GM23248 (cell line): ENCODE measurements at regions not wholly inside any gene's neighbourhood (a gene's known extent, or its start where the extent isn't known, plus 50 kb on each side); places are given as distances from the start of the nearest gene placed in this dataset.

Source experiments
- DNase-seq: peaks from one replicate; pipeline ENCODE4 v3.0.0-alpha.2; 2015
- H2AFZ ChIP-seq: fragments of 200-600 bp; sonication (generic); 2 replicates; pipeline ENCODE4 v1.6.1; 2016; ENCODE audit warnings: antibody characterized with exemption
- H3F3A ChIP-seq: fragments of 200-600 bp; sonication (generic); 2 replicates; pipeline ENCODE4 v1.6.1; 2016; ENCODE audit warnings: mild to moderate bottlenecking, antibody characterized with exemption, mixed run types; ENCODE audit not compliant: insufficient read depth
- H3K27ac ChIP-seq: fragments of 200-600 bp; sonication (generic); 2 replicates; pipeline ENCODE4 v1.5.1; 2016; ENCODE audit warnings: mild to moderate bottlenecking
- H3K27me3 ChIP-seq: fragments of 200-600 bp; sonication (generic); replicated peaks from 2 replicates; pipeline ENCODE4 v1.6.1; 2016; ENCODE audit warnings: mild to moderate bottlenecking; ENCODE audit not compliant: insufficient read depth
- H3K36me3 ChIP-seq: fragments of 200-600 bp; sonication (generic); 2 replicates; pipeline ENCODE4 v1.6.1; 2016; ENCODE audit warnings: low read depth, mild to moderate bottlenecking
- H3K4me1 ChIP-seq: fragments of 200-600 bp; sonication (generic); 2 replicates; pipeline ENCODE4 v1.6.1; 2016; ENCODE audit warnings: mild to moderate bottlenecking; ENCODE audit not compliant: insufficient read depth
- H3K4me2 ChIP-seq: fragments of 200-600 bp; sonication (generic); one replicate; pipeline ENCODE4 v1.6.1; 2016; ENCODE audit warnings: mild to moderate bottlenecking; ENCODE audit not compliant: unreplicated experiment
- H3K4me3 ChIP-seq: fragments of 200-600 bp; sonication (generic); 2 replicates; pipeline ENCODE4 v1.5.1; 2016; ENCODE audit warnings: mild to moderate bottlenecking
- H3K79me2 ChIP-seq: fragments of 200-600 bp; sonication (generic); 2 replicates; pipeline ENCODE4 v1.6.1; 2016; ENCODE audit warnings: mild to moderate bottlenecking; ENCODE audit not compliant: insufficient read depth
- H3K9ac ChIP-seq: fragments of 200-600 bp; sonication (generic); 2 replicates; pipeline ENCODE4 v1.6.1; 2016; ENCODE audit warnings: mild to moderate bottlenecking
- H3K9me2 ChIP-seq: fragments of 200-600 bp; sonication (generic); 2 replicates; pipeline ENCODE4 v1.6.1; 2016; ENCODE audit warnings: mixed run types, mild to moderate bottlenecking, moderate library complexity; ENCODE audit not compliant: insufficient read depth
- H3K9me3 ChIP-seq: fragments of 200-600 bp; sonication (generic); one replicate; pipeline ENCODE4 v1.6.1; 2017; ENCODE audit warnings: low read depth
- H4K20me1 ChIP-seq: fragments of 200-600 bp; sonication (generic); 2 replicates; pipeline ENCODE4 v1.6.0; 2016; ENCODE audit not compliant: insufficient read depth
- EZH2 ChIP-seq: fragments of 200-600 bp; sonication (generic); IDR thresholded peaks from 2 replicates; pipeline ENCODE4 v1.6.1; 2018; ENCODE audit warnings: antibody characterized with exemption, mild to moderate bottlenecking; ENCODE audit not compliant: insufficient read depth, poor library complexity, severe bottlenecking
- EZH2phosphoT487 ChIP-seq: fragments of 200-600 bp; sonication (generic); IDR thresholded peaks from 2 replicates; pipeline ENCODE4 v1.6.1; 2018; ENCODE audit warnings: antibody characterized with exemption, moderate library complexity, mild to moderate bottlenecking, low read depth; ENCODE audit not compliant: insufficient read depth
- WGBS, 2 experiments: methylation state at CpG; one replicate each; pipeline ENCODE4 v1.1.6; 2015 to 2017; ENCODE audit warnings: low lambda C conversion rate in 2 of 2, low coverage in 1 of 2; ENCODE audit errors: missing lambda C conversion rate in 2 of 2; 5-methylcytosine and 5-hydroxymethylcytosine counted together
- in situ Hi-C: fragments of 300-500 bp; cut with MboI; formaldehyde crosslinking; loops from 2 replicates; pipeline ENCODE4 v1.15.0; 2020

- Histone ChIP-seq H3K4me2 (no peak overlapping the region), H3K9ac (no peak overlapping the region), H3K36me3 (no peaks in the 10 kb centered on the region), H3K4me3 (no peak overlapping the region), H3K27ac (no peak overlapping the region), H3K79me2 (no peaks in the 10 kb centered on the region), H3K4me1 (no peaks in the 10 kb centered on the region), H2AFZ (no peak overlapping the region), H4K20me1 (no peaks in the 10 kb centered on the region), H3K9me3 (peaks cover 5% of the 10 kb centered on the region), H3K9me2 (no peaks in the 10 kb centered on the region), H3F3A (no peaks in the 10 kb centered on the region), H3K27me3 (no peaks in the 10 kb centered on the region)
- in situ Hi-C loops, result no loop called here
- no peak for TF ChIP-seq EZH2
- TF ChIP-seq EZH2phosphoT487, result no peak
- WGBS, 2 experiments, result 0 to 9% methylated on average over 1 of the region's 1 CpG
- DNase-seq, result no peak
Measured at GRCh38 chr7:145584401-145584800, 532.2 kb upstream of the CNTNAP2 start.

GRCh38 chr7:145582742-145583303, 533.8 kb upstream of the CNTNAP2 start:
- TF ChIP-seq EZH2phosphoT487 (no peak), EZH2 (no peak)
- H4K20me1 ChIP-seq, result no peaks in the 10 kb centered on the region
- no peak overlapping the region for H3K9ac ChIP-seq
- 42 to 45% methylated on average over 17 of the region's 17 CpGs for WGBS, 2 experiments
- no peaks in the 10 kb centered on the region for H3K36me3 ChIP-seq
- H3K9me3 ChIP-seq, result peaks cover 5% of the 10 kb centered on the region
- no peaks in the 10 kb centered on the region for H3K9me2 ChIP-seq
- DNase-seq, result no peak
- no peaks in the 10 kb centered on the region for H3K79me2 ChIP-seq
- no peaks in the 10 kb centered on the region for H3K27me3 ChIP-seq
- no peaks in the 10 kb centered on the region for H3K4me1 ChIP-seq
- H2AFZ ChIP-seq, result no peak overlapping the region
- no peaks in the 10 kb centered on the region for H3F3A ChIP-seq
- no peak overlapping the region for H3K4me2 ChIP-seq
- in situ Hi-C loops, result no loop called here
- H3K4me3 ChIP-seq, result no peak overlapping the region
- H3K27ac ChIP-seq, result no peak overlapping the region

DNA sequence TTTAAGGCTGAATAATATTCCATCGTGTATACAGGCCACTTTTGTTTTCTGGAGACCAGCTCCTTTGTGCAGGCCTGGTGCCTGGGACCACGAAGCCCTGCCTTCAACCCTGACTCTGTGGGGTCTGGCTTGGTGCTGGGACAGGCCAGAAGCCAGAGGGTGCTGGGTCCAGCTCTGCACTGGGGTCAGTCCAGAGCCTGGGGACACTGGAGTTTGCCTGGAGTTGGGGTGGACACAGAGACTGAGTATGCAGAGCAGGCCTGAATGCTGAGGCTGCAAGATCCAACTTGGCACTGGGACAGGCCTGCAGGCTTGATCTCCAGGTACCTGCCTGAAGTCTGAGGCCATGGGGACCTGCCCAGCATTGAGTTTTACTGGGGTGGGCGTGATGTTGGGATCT, 558.8 kb upstream of the CNTNAP2 start:
- no peaks in the 10 kb centered on the region for H3K9me2 ChIP-seq
- WGBS, 2 experiments, result 2 to 4% methylated on average over 3 of the region's 3 CpGs
- no peaks in the 10 kb centered on the region for H3F3A ChIP-seq
- H3K36me3 ChIP-seq, result no peaks in the 10 kb centered on the region
- in situ Hi-C loops, result no loop called here
- no peaks in the 10 kb centered on the region for H3K79me2 ChIP-seq
- H3K9ac ChIP-seq, result no peak overlapping the region
- H2AFZ ChIP-seq, result no peak overlapping the region
- H3K4me3 ChIP-seq, result no peak overlapping the region
- no peak overlapping the region for H3K27ac ChIP-seq
- H3K9me3 ChIP-seq, result no peaks in the 10 kb centered on the region
- DNase-seq, result no peak
- no peaks in the 10 kb centered on the region for H3K4me1 ChIP-seq
- no peak for TF ChIP-seq EZH2phosphoT487
- no peak for TF ChIP-seq EZH2
- no peaks in the 10 kb centered on the region for H4K20me1 ChIP-seq
- H3K27me3 ChIP-seq, result no peaks in the 10 kb centered on the region
- no peak overlapping the region for H3K4me2 ChIP-seq

DNA sequence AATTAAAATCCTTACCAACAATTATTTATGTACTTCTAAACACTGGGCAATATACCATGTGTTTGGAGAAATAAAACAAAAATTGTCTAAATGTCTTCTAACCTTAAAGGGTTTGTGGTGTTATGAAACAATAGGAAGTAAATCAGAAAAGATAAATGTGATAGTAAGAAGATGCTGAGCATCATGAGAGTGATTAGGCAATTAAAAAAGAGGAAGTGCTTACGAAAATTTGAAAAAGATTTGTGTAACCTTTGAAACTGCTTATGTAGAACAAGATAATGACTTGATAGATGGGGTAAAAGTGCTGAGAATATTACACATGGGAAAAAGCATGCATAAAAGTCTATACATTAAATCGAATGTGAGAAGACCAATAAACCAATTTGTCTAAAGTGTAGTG, 573.4 kb upstream of the CNTNAP2 start:
- Histone ChIP-seq H3K27me3 (no peaks in the 10 kb centered on the region), H3K9me2 (no peaks in the 10 kb centered on the region), H3K27ac (no peak overlapping the region), H3K9me3 (no peaks in the 10 kb centered on the region), H3K9ac (no peak overlapping the region), H3K4me2 (no peak overlapping the region), H3K79me2 (no peaks in the 10 kb centered on the region), H3K4me3 (no peak overlapping the region), H2AFZ (no peak overlapping the region), H4K20me1 (no peaks in the 10 kb centered on the region), H3K4me1 (no peaks in the 10 kb centered on the region), H3K36me3 (no peaks in the 10 kb centered on the region), H3F3A (no peaks in the 10 kb centered on the region)
- TF ChIP-seq EZH2, result no peak
- 0 to 4% methylated on average over 2 of the region's 2 CpGs for WGBS, 2 experiments
- no peak for DNase-seq
- in situ Hi-C loops, result no loop called here

DNA sequence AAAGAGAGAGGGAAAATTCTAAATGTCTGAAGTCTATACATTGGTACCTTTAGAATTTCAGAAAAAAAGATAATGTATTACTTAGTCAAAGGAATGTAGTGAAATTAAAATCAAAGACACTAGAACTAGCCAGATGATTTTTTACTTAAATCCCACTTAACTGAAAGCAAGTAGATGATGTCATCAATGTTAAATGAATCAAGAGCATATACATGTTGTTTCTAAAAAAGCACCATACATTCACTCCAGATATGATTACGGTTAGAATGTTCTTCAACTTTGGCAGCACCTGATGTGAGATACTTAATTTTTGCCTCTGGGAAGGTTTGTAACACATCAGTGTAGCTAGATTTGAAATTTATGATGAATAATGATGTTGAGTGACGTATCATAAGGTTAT, 576.7 kb upstream of the CNTNAP2 start:
- Histone ChIP-seq H3K36me3 (no peaks in the 10 kb centered on the region), H3F3A (no peaks in the 10 kb centered on the region), H3K9ac (no peak overlapping the region), H2AFZ (no peak overlapping the region), H3K4me1 (no peaks in the 10 kb centered on the region), H3K9me2 (no peaks in the 10 kb centered on the region), H4K20me1 (no peaks in the 10 kb centered on the region), H3K79me2 (no peaks in the 10 kb centered on the region), H3K27ac (no peak overlapping the region), H3K27me3 (no peaks in the 10 kb centered on the region), H3K4me3 (no peak overlapping the region), H3K9me3 (no peaks in the 10 kb centered on the region), H3K4me2 (no peak overlapping the region)
- in situ Hi-C loops, result no loop called here
- no peak for TF ChIP-seq EZH2phosphoT487
- TF ChIP-seq EZH2, result no peak
- no peak for DNase-seq
- WGBS, 2 experiments, result 14 to 16% methylated on average over 2 of the region's 2 CpGs
